HCT116 (cell line): ENCODE measurements at regions not wholly inside any gene's neighbourhood (a gene's known extent, or its start where the extent isn't known, plus 50 kb on each side); places are given as distances from the start of the nearest gene placed in this dataset.

Source experiments
- ATAC-seq: fragments of 200-7000 bp; cut with Tn5 transposase; 2 replicates; pipeline ENCODE4 v1.9.1; 2020; ENCODE audit warnings: mild to moderate bottlenecking, moderate library complexity
- BruUV-seq: library from RNA; stranded (reverse); fragments of 400-500 nt; replicated peaks from 2 replicates; lab custom pipeline; 2021; lab: Mats Ljungman, UMichigan
- CTCF ChIA-PET: fragments of 300-600 bp; sonication (Branson Sonifier 250); formaldehyde crosslinking; loops from one replicate; lab custom pipeline; 2021; ENCODE audit warnings: antibody characterized with exemption; lab: Charles Lee
- POLR2A ChIA-PET: fragments of 300-600, 350-600 bp; sonication (Branson Sonifier 250); formaldehyde crosslinking; loops from one replicate; lab custom pipeline; 2021; ENCODE audit warnings: antibody characterized with exemption; lab: Charles Lee
- RAD21 ChIA-PET, 2 experiments: fragments of 300-600 bp; sonication (Branson Sonifier 250); formaldehyde crosslinking; loops; one replicate each; lab custom pipeline; 2023; ENCODE audit warnings: low total read pairs in 2 of 2; ENCODE audit not compliant: uncharacterized antibody in 2 of 2, unreplicated experiment in 2 of 2, low non-redundant PET in 1 of 2; lab: Charles Lee
- DNase-seq: peaks from one replicate; pipeline ENCODE4 v3.0.0-alpha.2; 2010; ENCODE audit warnings: low read depth, low spot score
- H2AFZ ChIP-seq: fragments of 200-600 bp; shearing (Covaris generic), sonication (generic); 2 replicates; pipeline ENCODE4 v1.6.1; 2017; ENCODE audit warnings: low read depth, mixed run types, mixed read lengths, antibody characterized with exemption, low read length; ENCODE audit not compliant: poor library complexity, severe bottlenecking
- H3K27ac ChIP-seq: 2 replicates; pipeline ENCODE4 v1.5.1; 2012; ENCODE audit warnings: low read depth, low read length
- H3K27me3 ChIP-seq: fragments of 200-600 bp; sonication (generic); 2 replicates; pipeline ENCODE4 v1.6.1; 2016; ENCODE audit warnings: mixed run types, low read length, mixed read lengths; ENCODE audit not compliant: insufficient read depth
- H3K36me3 ChIP-seq, 2 experiments: fragments of 200-500 bp in 1 of 2; fragments of 200-600 bp in 1 of 2; sonication (Bioruptor generic) in 1 of 2; sonication (generic) in 1 of 2; 2 replicates each; pipeline versions ENCODE4 v1.5.1 to v1.6.1; 2014 to 2016; ENCODE audit warnings: low read length in 2 of 2, inconsistent platforms in 1 of 2, mixed read lengths in 1 of 2, mixed run types in 1 of 2; ENCODE audit not compliant: insufficient read depth in 2 of 2, control insufficient read depth in 1 of 2
- H3K4me1 ChIP-seq, 2 experiments: fragments of 200-600 bp in 1 of 2; sonication (generic) in 1 of 2; 2 replicates each; pipeline versions ENCODE4 v1.5.1 to v1.6.1; 2012 to 2017; ENCODE audit warnings: low read length in 2 of 2, inconsistent platforms in 1 of 2, mild to moderate bottlenecking in 1 of 2, mixed read lengths in 1 of 2, mixed run types in 1 of 2, moderate library complexity in 1 of 2; ENCODE audit not compliant: insufficient read depth in 2 of 2, control insufficient read depth in 1 of 2
- H3K4me2 ChIP-seq: fragments of 200-600 bp; sonication (generic); 2 replicates; pipeline ENCODE4 v1.6.1; 2017; ENCODE audit warnings: mixed run types, low read length, mixed read lengths
- H3K4me3 ChIP-seq, 2 experiments: fragments of 200-600 bp in 1 of 2; sonication (generic) in 1 of 2; replicated peaks in 1 of 2; 2 replicates each; pipeline ENCODE4 v1.5.1; 2011 to 2016; ENCODE audit warnings: low read length in 2 of 2, control low read depth in 1 of 2, low read depth in 1 of 2, mild to moderate bottlenecking in 1 of 2, mixed read lengths in 1 of 2, mixed run types in 1 of 2
- H3K79me2 ChIP-seq: fragments of 200-600 bp; sonication (generic); 2 replicates; pipeline ENCODE4 v1.6.1; 2017; ENCODE audit warnings: mild to moderate bottlenecking, mixed run types, low read length, moderate library complexity, mixed read lengths; ENCODE audit not compliant: insufficient read depth
- H3K9ac ChIP-seq: fragments of 200-600 bp; sonication (generic); 2 replicates; pipeline ENCODE4 v1.6.1; 2016; ENCODE audit warnings: low read length, mixed read lengths
- H3K9me2 ChIP-seq: fragments of 200-600 bp; sonication (generic), shearing (Covaris generic); 2 replicates; pipeline ENCODE4 v1.6.1; 2017; ENCODE audit warnings: mixed run types, mild to moderate bottlenecking, moderate library complexity; ENCODE audit not compliant: insufficient read depth
- H3K9me3 ChIP-seq, 2 experiments: fragments of 200-500 bp in 1 of 2; fragments of 200-600 bp in 1 of 2; sonication (Bioruptor generic) in 1 of 2; sonication (generic) in 1 of 2; 2 replicates each; pipeline ENCODE4 v1.6.1; 2014 to 2017; ENCODE audit warnings: low read length in 2 of 2, mixed read lengths in 2 of 2, inconsistent platforms in 1 of 2, low read depth in 1 of 2, mild to moderate bottlenecking in 1 of 2, mixed run types in 1 of 2, moderate library complexity in 1 of 2; ENCODE audit not compliant: control insufficient read depth in 1 of 2, insufficient read depth in 1 of 2
- H4K20me1 ChIP-seq: fragments of 200-600 bp; sonication (generic), shearing (Covaris generic); 2 replicates; pipeline ENCODE4 v1.6.1; 2017; ENCODE audit warnings: mixed run types, mild to moderate bottlenecking, moderate library complexity; ENCODE audit not compliant: insufficient read depth
- CBX3 ChIP-seq: IDR thresholded peaks from 2 replicates; pipeline ENCODE4 v1.6.1; 2012; ENCODE audit warnings: low read depth
- EGR1 ChIP-seq: IDR thresholded peaks from 2 replicates; pipeline ENCODE4 v1.6.1; 2012; ENCODE audit warnings: low read depth
- EZH2 ChIP-seq: fragments of 200-600 bp; sonication (generic); IDR thresholded peaks from 2 replicates; pipeline ENCODE4 v1.6.1; 2017; ENCODE audit warnings: antibody characterized with exemption, mixed run types
- FOSL1 ChIP-seq: IDR thresholded peaks from 2 replicates; pipeline ENCODE4 v1.6.1; 2012; ENCODE audit warnings: low read depth
- JUND ChIP-seq: IDR thresholded peaks from 2 replicates; pipeline ENCODE4 v1.6.1; 2012
- POLR2AphosphoS5 ChIP-seq: IDR thresholded peaks from 2 replicates; pipeline ENCODE4 v1.6.1; 2011; ENCODE audit warnings: mild to moderate bottlenecking, low read depth, low read length, moderate library complexity
- SRF ChIP-seq: IDR thresholded peaks from 2 replicates; pipeline ENCODE4 v1.6.1; 2012; ENCODE audit warnings: low read depth
- intact Hi-C: fragments of 100-400 bp; cut with micrococcal nuclease; formaldehyde crosslinking; loops from 2 replicates; pipeline ENCODE4 v1.10.0; 2022
- TF ChIP-seq, protein P1 (sequence below): IDR thresholded peaks from 2 replicates; pipeline ENCODE4 v1.6.1; 2011; ENCODE audit warnings: mild to moderate bottlenecking, low read length, moderate library complexity; ENCODE audit not compliant: insufficient replicate concordance; ENCODE audit errors: extremely low read depth
- TF ChIP-seq, protein P2 (sequence below): IDR thresholded peaks from 2 replicates; pipeline ENCODE4 v1.6.1; 2012

DNA sequence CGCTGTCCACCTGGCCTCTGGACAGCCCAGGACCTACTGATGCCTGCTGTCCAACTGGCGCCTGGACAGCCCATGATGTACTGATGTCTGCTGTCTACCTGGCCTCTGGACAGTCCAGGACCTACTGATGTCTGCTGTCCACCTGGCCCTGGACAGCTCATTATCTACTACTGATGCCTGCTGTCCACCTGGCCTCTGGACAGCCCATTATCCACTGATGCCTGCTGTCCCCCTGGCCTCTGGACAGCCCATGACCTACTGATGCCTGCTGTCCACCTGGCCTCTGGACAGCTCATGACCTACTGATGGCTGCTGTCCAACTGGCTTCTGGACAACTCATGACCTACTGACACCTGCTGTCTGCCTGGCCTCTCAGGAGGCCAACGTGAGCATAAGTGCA is 208.1 kb downstream of the TEX29 start:
- H3K27me3 ChIP-seq, result peaks cover 42% of the 10 kb centered on the region
- no peaks in the 10 kb centered on the region for H3K79me2 ChIP-seq
- intact Hi-C loops, result no loop called here
- H3K9me3 ChIP-seq, result no peaks in the 10 kb centered on the region
- no peak overlapping the region for H2AFZ ChIP-seq
- H3K4me2 ChIP-seq, result no peak overlapping the region
- no peaks in the 10 kb centered on the region for H3K36me3 ChIP-seq
- H3K9me2 ChIP-seq, result no peaks in the 10 kb centered on the region
- no TSS peak for BruUV-seq
- POLR2A ChIA-PET, result no interaction called here
- no peak for ATAC-seq
- no peak overlapping the region for H3K4me3 ChIP-seq
- DNase-seq, result no peak
- TF ChIP-seq EGR1 (no peak), SRF (no peak), CBX3 (no peak), JUND (no peak), FOSL1 (no peak), POLR2AphosphoS5 (no peak), EZH2 (no peak)
- TF ChIP-seq, protein P1, sequence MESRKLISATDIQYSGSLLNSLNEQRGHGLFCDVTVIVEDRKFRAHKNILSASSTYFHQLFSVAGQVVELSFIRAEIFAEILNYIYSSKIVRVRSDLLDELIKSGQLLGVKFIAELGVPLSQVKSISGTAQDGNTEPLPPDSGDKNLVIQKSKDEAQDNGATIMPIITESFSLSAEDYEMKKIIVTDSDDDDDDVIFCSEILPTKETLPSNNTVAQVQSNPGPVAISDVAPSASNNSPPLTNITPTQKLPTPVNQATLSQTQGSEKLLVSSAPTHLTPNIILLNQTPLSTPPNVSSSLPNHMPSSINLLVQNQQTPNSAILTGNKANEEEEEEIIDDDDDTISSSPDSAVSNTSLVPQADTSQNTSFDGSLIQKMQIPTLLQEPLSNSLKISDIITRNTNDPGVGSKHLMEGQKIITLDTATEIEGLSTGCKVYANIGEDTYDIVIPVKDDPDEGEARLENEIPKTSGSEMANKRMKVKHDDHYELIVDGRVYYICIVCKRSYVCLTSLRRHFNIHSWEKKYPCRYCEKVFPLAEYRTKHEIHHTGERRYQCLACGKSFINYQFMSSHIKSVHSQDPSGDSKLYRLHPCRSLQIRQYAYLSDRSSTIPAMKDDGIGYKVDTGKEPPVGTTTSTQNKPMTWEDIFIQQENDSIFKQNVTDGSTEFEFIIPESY, result no peak
- TF ChIP-seq, protein P2, sequence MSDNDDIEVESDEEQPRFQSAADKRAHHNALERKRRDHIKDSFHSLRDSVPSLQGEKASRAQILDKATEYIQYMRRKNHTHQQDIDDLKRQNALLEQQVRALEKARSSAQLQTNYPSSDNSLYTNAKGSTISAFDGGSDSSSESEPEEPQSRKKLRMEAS, result no peak
- RAD21 ChIA-PET, result no interaction called here
- no peak overlapping the region for H3K27ac ChIP-seq
- H3K4me1 ChIP-seq, result no peaks in the 10 kb centered on the region
- CTCF ChIA-PET, result no interaction called here
- no peak overlapping the region for H3K9ac ChIP-seq
- no peaks in the 10 kb centered on the region for H4K20me1 ChIP-seq
